Uterus (tissue), 3 donors: ENCODE measurements at regions not wholly inside any gene's neighbourhood (a gene's known extent, or its start where the extent isn't known, plus 50 kb on each side); places are given as distances from the start of the nearest gene placed in this dataset.

Source experiments
- DNase-seq, 2 donors: peaks; one replicate each; pipeline ENCODE4 v3.0.0-alpha.2; 2019 to 2020
- H3K27ac ChIP-seq, 2 donors: fragments of 200-600 bp; sonication (generic); 1 replicate in 1 of 2; 2 replicates in 1 of 2; pipeline ENCODE4 v1.5.1; 2016 to 2018
- H3K27me3 ChIP-seq, 2 donors: fragments of 200-600 bp; sonication (generic); one replicate each; pipeline ENCODE4 v1.5.1; 2018 to 2019; ENCODE audit warnings: control low read depth in 1 of 2
- H3K36me3 ChIP-seq, 2 donors: fragments of 200-600 bp; sonication (generic); one replicate each; pipeline ENCODE4 v1.5.1; 2019; ENCODE audit warnings: control low read depth in 1 of 2
- H3K4me1 ChIP-seq, 2 donors: fragments of 200-600 bp; sonication (generic); one replicate each; pipeline ENCODE4 v1.5.1; 2018 to 2019; ENCODE audit warnings: control low read depth in 1 of 2
- H3K4me3 ChIP-seq, 2 donors: fragments of 200-600 bp; sonication (generic); 1 replicate in 1 of 2; 2 replicates in 1 of 2; pipeline ENCODE4 v1.5.1; 2018 to 2019; ENCODE audit warnings: mild to moderate bottlenecking in 1 of 2
- H3K9me3 ChIP-seq, 2 donors: fragments of 200-600 bp; sonication (generic); one replicate each; pipeline ENCODE4 v1.5.1; 2019; ENCODE audit warnings: control low read depth in 1 of 2
- CTCF ChIP-seq, 4 experiments: fragments of 200-600 bp in 2 of 4; fragments of 450-650 bp in 2 of 4; sonication (generic) in 2 of 4; IDR thresholded peaks; one replicate each; pipeline ENCODE4 v1.5.1; 2016 to 2019; ENCODE audit warnings: antibody characterized with exemption in 4 of 4, mild to moderate bottlenecking in 2 of 4, moderate library complexity in 1 of 4
- POLR2A ChIP-seq, 2 donors: fragments of 450-650 bp; IDR thresholded peaks; one replicate each; pipeline ENCODE4 v1.6.1; 2016; ENCODE audit warnings: antibody characterized with exemption in 2 of 2, mild to moderate bottlenecking in 1 of 2, moderate library complexity in 1 of 2
- intact Hi-C: fragments of 100-400 bp; cut with DNase I; formaldehyde crosslinking; loops from one replicate; pipeline ENCODE4 v1.15.1; 2023; ENCODE audit warnings: low total_unique reads
- donor health status: DM: yes; HTN: yes; CAD: no.

DNA sequence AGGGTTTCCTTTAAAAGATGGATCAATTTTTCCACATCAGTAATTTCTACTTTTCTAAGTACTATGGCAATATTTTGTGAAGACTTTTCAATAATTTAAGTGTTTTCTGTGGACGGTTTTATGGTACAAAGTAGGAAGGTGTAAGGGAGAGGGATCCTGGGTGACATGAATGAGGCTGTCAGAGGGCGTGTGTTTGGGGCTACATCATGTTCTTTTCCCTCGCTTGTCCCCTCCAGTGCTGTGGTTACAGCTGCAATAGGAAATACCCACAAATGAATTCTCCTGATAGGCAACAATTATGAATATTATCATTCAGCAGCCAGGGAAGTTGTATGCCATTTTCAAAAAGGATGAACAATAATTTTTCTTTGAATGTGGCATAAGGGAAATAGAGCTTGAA, 83.8 kb downstream of the CAVIN4 start:
- no peak overlapping the region for H3K4me3 ChIP-seq
- TF ChIP-seq POLR2A (IDR thresholded peaks at IDR 0.05) (no peak), CTCF (IDR thresholded peaks at IDR 0.05) (no peak)
- H3K4me1 ChIP-seq: no peaks in the 10 kb centered on the region
- H3K36me3 ChIP-seq: no peaks in the 10 kb centered on the region
- no peaks in the 10 kb centered on the region for H3K9me3 ChIP-seq
- H3K27ac ChIP-seq: no peak overlapping the region
- DNase-seq: no peak
- no peaks in the 10 kb centered on the region for H3K27me3 ChIP-seq
- intact Hi-C loops: no loop called here

- no peak for DNase-seq
- no peaks in the 10 kb centered on the region for H3K9me3 ChIP-seq
Measured at GRCh38 chr9:100662122-100662521, 84.2 kb downstream of the CAVIN4 start.

GRCh38 chr9:100667448-100667847, 89.6 kb downstream of the CAVIN4 start:
- DNase-seq: no peak
- Histone ChIP-seq H3K27ac (no peak overlapping the region), H3K9me3 (no peaks in the 10 kb centered on the region), H3K27me3 (no peaks in the 10 kb centered on the region), H3K4me1 (no peaks in the 10 kb centered on the region), H3K4me3 (no peak overlapping the region), H3K36me3 (no peaks in the 10 kb centered on the region)
- intact Hi-C loops: no loop called here
- TF ChIP-seq CTCF (IDR thresholded peaks at IDR 0.05): no peak
- no peak for TF ChIP-seq POLR2A (IDR thresholded peaks at IDR 0.05)

More at GRCh38 chr9:100662122-100662521, 84.2 kb downstream of the CAVIN4 start:
- no peak overlapping the region for H3K4me3 ChIP-seq
- no peak overlapping the region for H3K27ac ChIP-seq
- no peaks in the 10 kb centered on the region for H3K4me1 ChIP-seq
- H3K27me3 ChIP-seq: no peaks in the 10 kb centered on the region
- H3K36me3 ChIP-seq: no peaks in the 10 kb centered on the region
- TF ChIP-seq POLR2A (IDR thresholded peaks at IDR 0.05) (no peak), CTCF (IDR thresholded peaks at IDR 0.05) (no peak)
- intact Hi-C loops: no loop called here

GRCh38 chr9:100668024-100668423, 90.1 kb downstream of the CAVIN4 start:
- Histone ChIP-seq H3K4me1 (no peaks in the 10 kb centered on the region), H3K4me3 (no peak overlapping the region), H3K36me3 (no peaks in the 10 kb centered on the region), H3K27ac (no peak overlapping the region), H3K9me3 (no peaks in the 10 kb centered on the region), H3K27me3 (no peaks in the 10 kb centered on the region)
- no peak for DNase-seq
- intact Hi-C loops: no loop called here
- TF ChIP-seq POLR2A (IDR thresholded peaks at IDR 0.05): no peak
- TF ChIP-seq CTCF (IDR thresholded peaks at IDR 0.05): no peak

DNA sequence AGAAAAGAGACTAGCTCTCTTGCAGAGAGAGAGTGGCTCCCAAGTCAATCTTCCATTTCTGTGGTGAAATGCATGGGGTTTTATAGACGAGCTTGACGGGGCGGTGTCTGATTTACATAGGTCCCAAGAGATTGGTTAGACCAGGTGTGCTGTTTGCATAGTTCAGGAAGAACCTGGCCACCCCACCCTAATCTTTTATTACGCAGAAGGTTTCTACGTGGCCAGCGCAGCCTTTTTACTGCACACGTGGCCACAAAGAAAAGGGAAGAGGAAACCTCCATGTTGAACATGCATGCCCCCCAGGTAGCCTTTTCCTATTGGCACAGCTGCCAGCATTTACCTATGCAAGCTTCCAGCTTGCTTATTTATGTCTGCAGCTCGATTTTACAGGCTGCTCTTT, 92.1 kb downstream of the CAVIN4 start:
- no peaks in the 10 kb centered on the region for H3K9me3 ChIP-seq
- DNase-seq: no peak
- no peaks in the 10 kb centered on the region for H3K36me3 ChIP-seq
- intact Hi-C loops: no loop called here
- H3K27ac ChIP-seq: no peak overlapping the region
- TF ChIP-seq CTCF (IDR thresholded peaks at IDR 0.05): no peak
- H3K4me3 ChIP-seq: no peak overlapping the region
- no peaks in the 10 kb centered on the region for H3K4me1 ChIP-seq
- H3K27me3 ChIP-seq: no peaks in the 10 kb centered on the region
